ENCODE measurements at regions not wholly inside any gene's neighbourhood (a gene's known extent, or its start where the extent isn't known, plus 50 kb on each side); places are given as distances from the start of the nearest gene placed in this dataset.
"Not testable (repeated sequence)": the region's sequence is repeated elsewhere in the genome, so short reads cannot be mapped to it uniquely, and the experiment has no call there.

GRCh38 chr13:61144834-61145593, 270.6 kb downstream of the PCDH20 start:
- H3K27ac ChIP-seq: no peak overlapping the region
- no peak for DNase-seq (ENCODE audit: low read depth, low spot score)

- DNase-seq (ENCODE audit: low read depth, low spot score): no peak
- no peak overlapping the region for H3K27ac ChIP-seq
Observed at GRCh38 chr13:61144301-61144700, 271.3 kb downstream of the PCDH20 start.

GRCh38 chr13:61142506-61142905, 273.1 kb downstream of the PCDH20 start:
- DNase-seq (ENCODE audit: low read depth, low spot score): peak; percentile 50
- peak overlapping the region; percentile 4 for H3K27ac ChIP-seq

- no peak overlapping the region for H3K27ac ChIP-seq
- no peak for DNase-seq (ENCODE audit: low read depth, low spot score)
Observed at GRCh38 chr13:61138857-61139256, 276.8 kb downstream of the PCDH20 start.

- no peak overlapping the region for H3K27ac ChIP-seq
- DNase-seq (ENCODE audit: low read depth, low spot score): no peak
Observed at GRCh38 chr13:61136515-61136914, 279.1 kb downstream of the PCDH20 start.

- H3K27ac ChIP-seq: no peak overlapping the region
- no peak for DNase-seq (ENCODE audit: low read depth, low spot score)
Observed at GRCh38 chr13:61136093-61136492, 279.6 kb downstream of the PCDH20 start.

GRCh38 chr13:61135583-61135982, 280.1 kb downstream of the PCDH20 start:
- no peak for DNase-seq (ENCODE audit: low read depth, low spot score)
- H3K27ac ChIP-seq: no peak overlapping the region

- no peak overlapping the region for H3K27ac ChIP-seq
- peak; percentile 27 for DNase-seq (ENCODE audit: low read depth, low spot score)
Observed at GRCh38 chr13:61128850-61129645, 286.6 kb downstream of the PCDH20 start.

GRCh38 chr13:61123538-61124289, 291.9 kb downstream of the PCDH20 start:
- no peak for DNase-seq (ENCODE audit: low read depth, low spot score)
- no peak overlapping the region for H3K27ac ChIP-seq

- no peak for DNase-seq (ENCODE audit: low read depth, low spot score)
- H3K27ac ChIP-seq: no peak overlapping the region
Observed at GRCh38 chr13:61113140-61113658, 302.4 kb downstream of the PCDH20 start.

- no peak for DNase-seq (ENCODE audit: low read depth, low spot score)
- no peak overlapping the region for H3K27ac ChIP-seq
Observed at GRCh38 chr13:61111529-61111928, 304.1 kb downstream of the PCDH20 start.

- H3K27ac ChIP-seq: no peak overlapping the region
- peak; percentile 10 for DNase-seq (ENCODE audit: low read depth, low spot score)
Observed at GRCh38 chr13:61110732-61111131, 304.9 kb downstream of the PCDH20 start.

GRCh38 chr13:61109741-61110140, 305.9 kb downstream of the PCDH20 start:
- DNase-seq (ENCODE audit: low read depth, low spot score): no peak
- H3K27ac ChIP-seq: no peak overlapping the region

- H3K27ac ChIP-seq: no peak overlapping the region
- no peak for DNase-seq (ENCODE audit: low read depth, low spot score)
Observed at GRCh38 chr13:61107989-61108388, 307.7 kb downstream of the PCDH20 start.

- no peak overlapping the region for H3K27ac ChIP-seq
- DNase-seq (ENCODE audit: low read depth, low spot score): peak; percentile 18
Observed at GRCh38 chr13:61095885-61096284, 319.8 kb downstream of the PCDH20 start.

- H3K27ac ChIP-seq: no peak overlapping the region
- no peak for DNase-seq (ENCODE audit: low read depth, low spot score)
Observed at GRCh38 chr13:61094865-61095264, 320.8 kb downstream of the PCDH20 start.

GRCh38 chr13:61089894-61090293, 325.8 kb downstream of the PCDH20 start:
- DNase-seq (ENCODE audit: low read depth, low spot score): not testable (repeated sequence)

GRCh38 chr13:61086087-61086486, 329.6 kb downstream of the PCDH20 start:
- H3K27ac ChIP-seq: no peak overlapping the region
- no peak for DNase-seq (ENCODE audit: low read depth, low spot score)

More at GRCh38 chr13:61089894-61090293, 325.8 kb downstream of the PCDH20 start:
- H3K27ac ChIP-seq: not testable (repeated sequence)

- no peak overlapping the region for H3K27ac ChIP-seq
- no peak for DNase-seq (ENCODE audit: low read depth, low spot score)
Observed at GRCh38 chr13:61084988-61085387, 330.7 kb downstream of the PCDH20 start.

- H3K27ac ChIP-seq: no peak overlapping the region
- no peak for DNase-seq (ENCODE audit: low read depth, low spot score)
Observed at GRCh38 chr13:61078976-61079770, 336.5 kb downstream of the PCDH20 start.

All from epithelial cell of prostate (primary cell).